ENCODE measurements at regions not wholly inside any gene's neighbourhood (a gene's known extent, or its start where the extent isn't known, plus 50 kb on each side); places are given as distances from the start of the nearest gene placed in this dataset.
"Not testable (repeated sequence)": the region's sequence is repeated elsewhere in the genome, so short reads cannot be mapped to it uniquely, and the experiment has no call there.

DNA sequence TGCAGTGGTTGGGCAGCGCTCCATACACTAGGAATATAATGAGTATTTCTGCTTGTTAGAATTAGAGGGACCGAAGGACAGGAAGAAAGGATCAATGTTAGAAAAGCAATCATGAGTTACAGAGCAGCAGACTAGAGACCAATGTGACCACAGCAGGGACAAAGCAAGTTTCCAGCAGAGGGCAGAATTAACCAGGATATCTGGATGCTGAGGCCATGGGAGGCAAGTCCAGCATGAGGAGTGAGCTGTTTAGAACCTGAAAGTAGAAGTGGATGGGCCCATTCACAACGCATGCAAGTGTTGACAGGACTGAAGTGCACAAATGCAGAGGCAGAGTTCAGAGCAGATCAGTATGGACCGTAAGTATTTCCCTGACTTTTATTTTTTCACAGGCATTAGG, 910.4 kb upstream of the GYPC start:
- no peak for DNase-seq

DNA sequence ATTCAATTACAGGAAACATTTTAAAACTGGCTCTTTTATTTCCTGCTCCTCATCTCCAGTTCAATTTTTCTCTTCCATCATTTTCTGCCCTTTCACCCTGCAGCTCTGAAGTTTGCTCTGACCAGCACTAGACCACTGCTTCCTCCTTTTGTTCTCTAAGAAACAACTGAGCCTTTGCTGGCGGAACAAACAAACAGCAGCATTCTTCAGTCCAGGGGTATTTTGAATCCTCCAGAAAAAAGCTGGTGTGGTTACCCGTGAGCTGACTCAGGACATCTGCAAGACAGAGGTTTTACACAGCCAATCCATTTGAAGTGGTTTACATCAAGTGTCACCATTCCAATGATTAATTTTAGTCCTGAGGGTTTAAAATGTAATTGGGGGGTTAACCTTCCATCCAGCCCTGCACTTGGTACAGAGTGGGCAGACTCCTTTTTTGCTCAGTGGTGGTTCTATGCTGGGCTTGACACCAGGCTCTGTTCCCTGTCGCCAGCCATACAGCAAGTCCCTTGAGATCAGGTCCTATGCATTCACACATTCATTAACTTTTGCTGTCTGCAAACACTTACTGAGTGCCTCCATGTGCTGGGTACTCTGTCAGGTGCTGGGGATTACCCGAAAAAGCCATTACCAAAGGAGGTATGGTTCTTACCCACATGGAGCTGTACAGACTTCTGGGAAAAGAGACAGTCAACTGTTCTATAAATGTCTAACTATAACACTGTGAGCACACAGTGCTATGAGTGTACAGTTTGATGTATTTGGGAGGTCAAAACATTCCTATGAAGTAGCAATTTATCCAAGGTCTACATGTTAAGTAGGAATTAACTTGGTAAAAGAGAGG, 909.4 kb upstream of the GYPC start:
- no peak for DNase-seq

DNA sequence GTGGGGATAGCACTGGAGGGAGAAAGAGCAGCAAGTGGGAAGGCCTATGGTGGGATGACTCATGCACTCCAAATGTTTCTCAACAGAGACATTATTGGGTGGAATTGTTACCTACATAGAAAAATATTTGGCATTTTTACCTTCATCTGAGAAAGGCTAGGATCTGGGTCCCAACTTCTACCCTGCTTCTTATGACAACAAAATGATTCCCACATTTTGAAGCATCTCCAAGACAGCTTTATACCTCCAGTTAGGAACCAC, 908.9 kb upstream of the GYPC start:
- DNase-seq, result no peak

DNA sequence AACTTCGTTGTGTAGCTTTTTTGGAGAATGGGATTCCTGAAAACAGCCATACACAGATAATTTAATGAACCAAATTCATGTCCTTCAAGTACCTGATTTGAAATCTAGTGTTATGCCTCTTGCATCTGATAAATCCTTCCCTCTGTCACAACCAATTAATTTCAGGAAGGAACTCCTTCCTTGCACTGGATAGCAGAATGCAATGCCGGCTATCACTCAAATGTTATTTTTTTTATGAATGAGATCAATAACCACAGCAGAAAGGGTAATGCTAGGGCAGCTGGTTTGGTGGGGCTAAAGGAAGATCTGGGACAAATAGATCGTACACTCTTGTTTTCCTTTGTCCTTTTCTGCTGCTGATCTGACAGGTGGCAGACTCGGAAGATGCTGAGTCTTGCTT, 899.5 kb upstream of the GYPC start:
- DNase-seq, result no peak

DNA sequence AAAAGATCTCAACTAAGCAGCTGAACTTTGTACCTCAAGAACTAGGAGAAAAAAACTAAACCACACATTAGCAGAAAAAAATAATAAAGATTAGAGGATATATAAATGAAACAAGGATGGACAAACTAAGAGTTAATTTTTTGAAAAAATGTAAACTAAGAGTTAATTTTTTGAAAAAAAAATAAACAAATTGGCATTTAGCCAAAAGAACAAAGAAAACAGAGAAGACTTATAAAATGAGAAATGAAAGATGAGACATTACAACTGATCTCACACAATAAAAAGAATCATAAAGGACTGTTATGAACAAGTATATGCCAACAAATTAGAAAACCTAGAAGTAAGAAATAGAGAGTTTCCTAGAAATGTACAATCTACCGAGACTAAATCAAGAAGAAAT, 859.2 kb upstream of the GYPC start:
- no peak for DNase-seq

DNA sequence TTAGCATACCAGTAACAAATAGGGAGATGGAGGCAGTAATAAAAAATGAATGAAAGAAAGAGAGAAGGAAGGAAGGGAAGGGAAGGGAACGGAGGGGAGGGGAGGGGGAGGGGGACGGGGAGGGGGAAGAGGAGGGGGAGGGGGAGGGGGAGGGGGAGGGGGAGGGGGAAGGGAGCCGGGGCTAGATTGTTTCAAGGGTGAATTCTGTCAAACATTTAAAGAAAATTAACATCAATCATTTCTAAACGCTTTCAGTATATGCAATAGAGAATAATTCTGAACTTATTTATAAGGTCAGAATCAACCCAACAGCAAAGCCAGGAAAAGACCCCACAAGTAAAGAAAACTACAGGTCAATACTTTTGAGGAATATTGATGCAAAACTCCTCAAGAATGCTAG, 858.8 kb upstream of the GYPC start:
- DNase-seq, result no peak

DNA sequence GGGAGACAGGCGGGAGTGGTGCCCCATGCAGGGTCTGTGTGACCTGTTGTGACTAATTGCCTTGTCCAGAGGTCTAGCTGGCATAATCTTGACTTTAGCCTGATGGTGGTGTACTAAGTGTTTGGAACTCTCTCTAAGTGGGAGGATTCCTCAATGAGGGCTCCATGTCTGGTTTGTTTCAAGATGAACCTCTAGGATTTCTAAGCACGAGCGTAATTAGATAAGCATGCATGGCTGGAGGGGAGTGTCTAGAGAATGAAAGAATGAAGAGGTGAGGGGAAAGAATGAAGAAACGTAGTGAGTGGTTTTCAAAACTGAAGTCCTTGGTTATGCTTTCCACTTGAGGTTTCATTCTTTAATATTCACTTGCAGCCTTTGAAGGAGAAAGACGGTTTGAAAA, 833.2 kb upstream of the GYPC start:
- DNase-seq, result no peak

DNA sequence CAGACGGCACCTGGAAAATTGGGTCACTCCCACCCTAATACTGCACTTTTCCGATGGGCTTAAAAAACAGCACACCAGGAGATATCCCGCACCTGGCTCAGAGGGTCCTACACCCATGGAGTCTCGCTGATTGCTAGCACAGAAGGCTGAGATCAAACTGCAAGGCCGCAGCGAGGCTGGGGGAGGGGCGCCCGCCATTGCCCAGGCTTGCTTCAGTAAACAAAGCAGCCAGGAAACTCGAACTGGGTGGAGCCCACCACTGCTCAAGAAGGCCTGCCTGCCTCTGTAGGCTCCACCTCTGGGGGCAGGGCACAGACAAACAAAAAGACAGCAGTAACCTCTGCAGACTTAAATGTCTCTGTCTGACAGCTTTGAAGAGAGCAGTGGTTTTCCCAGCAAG, 830.2 kb upstream of the GYPC start:
- DNase-seq, result not testable (repeated sequence)

DNA sequence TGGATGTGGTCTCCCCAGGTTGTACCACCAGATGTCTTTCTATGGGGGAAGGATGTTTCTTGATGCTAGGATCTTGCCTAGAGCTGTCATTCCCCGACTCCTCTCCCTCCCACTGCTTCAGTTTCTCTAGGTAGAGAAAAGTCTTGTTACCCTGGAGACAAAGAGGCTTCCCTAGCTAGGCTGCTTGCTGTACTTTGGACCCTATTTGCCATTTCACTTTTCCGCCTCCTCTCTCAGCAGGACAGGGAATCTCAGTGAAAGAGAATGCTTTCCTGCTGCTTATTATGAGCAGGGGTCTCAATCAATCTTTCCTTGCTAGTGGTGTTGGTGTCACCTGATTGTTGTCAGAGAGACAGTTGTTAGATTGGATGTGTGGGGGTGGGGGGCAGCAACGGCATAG, 818.8 kb upstream of the GYPC start:
- no peak for DNase-seq

DNA sequence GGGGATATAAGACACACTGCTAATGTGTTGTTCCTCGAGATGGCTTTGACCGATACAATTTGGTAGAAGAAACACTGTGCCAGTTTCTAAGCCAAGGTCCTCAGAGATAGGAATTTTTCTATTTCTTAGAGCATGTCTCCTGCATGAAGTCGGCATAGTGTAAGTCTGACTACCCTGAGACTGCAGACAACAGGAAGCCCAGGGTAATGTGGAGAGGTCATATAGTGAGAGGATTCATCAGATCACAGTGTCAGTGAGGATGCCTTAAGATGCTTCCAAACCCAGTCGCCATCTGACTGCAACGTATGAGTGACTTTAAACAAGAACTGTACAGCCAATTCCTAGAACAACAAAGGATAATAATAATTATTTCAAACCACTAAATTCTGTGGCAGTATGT, 818.3 kb upstream of the GYPC start:
- DNase-seq, result no peak

DNA sequence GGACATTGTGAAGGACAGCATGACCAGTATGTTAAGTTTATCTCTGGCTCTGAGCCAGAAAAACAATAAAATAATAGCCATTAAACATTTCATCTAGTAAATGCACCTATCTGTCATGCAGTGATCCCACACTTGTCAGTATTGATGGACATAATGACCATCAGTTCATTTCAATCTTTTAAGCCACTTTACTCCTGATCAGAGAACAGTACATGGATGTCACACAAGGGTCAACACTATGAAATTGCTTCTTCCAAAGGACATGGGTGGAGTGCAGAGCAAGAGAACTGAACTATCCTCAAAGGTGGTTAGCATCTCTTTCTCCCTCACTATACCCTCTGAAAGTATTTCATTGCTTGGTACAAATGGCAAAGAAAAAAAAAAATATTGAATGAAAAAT, 816.0 kb upstream of the GYPC start:
- no peak for DNase-seq

DNA sequence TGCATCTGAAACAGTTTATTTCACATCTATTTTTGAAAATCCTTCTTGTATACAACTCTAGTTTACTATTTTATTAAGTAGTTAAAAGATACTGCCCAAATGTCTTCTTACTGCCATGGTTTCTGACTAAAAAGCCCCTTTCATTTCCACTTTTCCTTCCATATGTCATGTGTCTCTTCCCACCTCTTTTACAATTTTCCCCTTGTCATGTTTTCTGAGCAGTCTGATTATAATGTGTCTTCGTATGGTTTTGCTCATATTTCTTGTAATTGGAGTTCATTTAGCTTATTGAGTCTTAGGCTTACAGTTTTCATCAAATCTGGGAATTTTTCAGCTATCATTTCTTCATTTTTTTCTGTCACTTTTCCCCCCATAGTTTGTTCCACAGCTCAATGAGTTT, 813.9 kb upstream of the GYPC start:
- no peak for DNase-seq

DNA sequence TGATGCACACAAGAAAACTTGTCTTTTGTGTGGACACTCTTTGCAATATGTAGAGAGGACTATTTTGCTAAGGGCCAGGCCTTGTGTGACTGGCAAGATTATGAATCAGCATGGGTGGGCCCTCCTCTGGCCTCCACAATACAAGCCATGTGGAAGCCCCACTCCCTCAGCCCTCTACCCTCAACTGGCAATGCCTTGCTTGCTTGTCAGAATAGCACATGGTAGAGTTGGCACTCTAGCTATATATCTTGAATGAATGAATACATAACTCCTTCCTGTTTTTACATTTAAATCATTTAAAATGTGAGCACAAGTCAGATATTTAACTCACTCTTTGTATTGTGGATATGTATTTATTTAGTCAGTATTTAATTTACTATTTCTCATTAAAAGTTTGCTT, 805.4 kb upstream of the GYPC start:
- no peak for DNase-seq

DNA sequence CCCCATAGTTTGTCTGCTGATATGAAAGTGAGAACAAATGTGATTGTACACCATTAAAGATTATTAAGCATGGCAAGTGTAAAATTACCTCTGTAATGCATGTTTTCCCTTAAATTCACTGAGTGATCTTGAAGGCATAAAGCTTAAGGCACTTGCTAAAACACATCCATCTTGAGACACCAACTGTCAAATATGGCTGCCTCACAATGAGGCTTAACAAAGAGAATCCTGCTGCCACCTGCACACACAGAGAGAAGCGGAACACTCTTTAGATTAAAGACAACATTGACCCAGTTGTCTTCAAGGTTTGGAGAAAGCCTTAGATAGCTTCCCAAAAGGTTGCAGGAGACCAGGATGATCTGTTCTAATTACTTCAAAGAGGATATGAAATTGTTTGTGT, 803.6 kb upstream of the GYPC start:
- DNase-seq, result no peak

DNA sequence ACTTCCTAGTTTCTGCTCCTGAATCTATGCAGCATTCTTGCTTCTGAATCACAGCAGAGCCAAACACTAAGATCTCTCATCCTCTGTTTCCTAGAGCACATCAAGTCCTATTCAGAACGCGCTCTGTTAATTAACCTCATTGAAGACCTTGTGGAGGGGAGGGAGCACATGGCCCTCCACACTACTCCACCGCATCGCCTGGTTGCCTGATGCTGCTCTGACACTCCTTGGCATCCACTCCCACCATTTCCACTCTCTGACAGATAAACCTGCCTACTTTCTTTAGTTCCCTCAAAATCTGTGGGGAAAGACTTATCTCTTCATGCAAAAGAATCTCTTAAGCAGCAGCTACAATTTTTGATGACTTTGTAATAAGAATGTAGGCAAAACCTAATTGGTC, 802.3 kb upstream of the GYPC start:
- DNase-seq, result no peak

DNA sequence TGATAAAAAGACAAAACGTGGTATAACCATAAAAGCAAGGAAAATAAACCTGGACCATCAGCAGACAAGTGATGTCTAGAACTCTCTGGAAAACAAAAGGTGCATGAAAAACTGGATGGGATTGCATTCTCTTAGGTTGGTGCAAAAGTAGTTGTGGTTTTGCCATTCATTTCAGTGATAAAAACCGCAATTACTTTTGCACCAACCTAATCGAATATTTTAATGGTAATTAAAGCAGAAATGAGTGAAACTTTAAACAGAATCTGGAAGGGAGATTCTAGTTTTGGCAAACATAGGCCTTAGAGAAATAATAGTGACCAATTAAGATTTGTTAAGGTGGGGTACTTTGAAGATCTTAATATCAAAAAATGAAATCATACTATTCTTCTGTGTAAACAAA, 800.8 kb upstream of the GYPC start:
- no peak for DNase-seq

DNA sequence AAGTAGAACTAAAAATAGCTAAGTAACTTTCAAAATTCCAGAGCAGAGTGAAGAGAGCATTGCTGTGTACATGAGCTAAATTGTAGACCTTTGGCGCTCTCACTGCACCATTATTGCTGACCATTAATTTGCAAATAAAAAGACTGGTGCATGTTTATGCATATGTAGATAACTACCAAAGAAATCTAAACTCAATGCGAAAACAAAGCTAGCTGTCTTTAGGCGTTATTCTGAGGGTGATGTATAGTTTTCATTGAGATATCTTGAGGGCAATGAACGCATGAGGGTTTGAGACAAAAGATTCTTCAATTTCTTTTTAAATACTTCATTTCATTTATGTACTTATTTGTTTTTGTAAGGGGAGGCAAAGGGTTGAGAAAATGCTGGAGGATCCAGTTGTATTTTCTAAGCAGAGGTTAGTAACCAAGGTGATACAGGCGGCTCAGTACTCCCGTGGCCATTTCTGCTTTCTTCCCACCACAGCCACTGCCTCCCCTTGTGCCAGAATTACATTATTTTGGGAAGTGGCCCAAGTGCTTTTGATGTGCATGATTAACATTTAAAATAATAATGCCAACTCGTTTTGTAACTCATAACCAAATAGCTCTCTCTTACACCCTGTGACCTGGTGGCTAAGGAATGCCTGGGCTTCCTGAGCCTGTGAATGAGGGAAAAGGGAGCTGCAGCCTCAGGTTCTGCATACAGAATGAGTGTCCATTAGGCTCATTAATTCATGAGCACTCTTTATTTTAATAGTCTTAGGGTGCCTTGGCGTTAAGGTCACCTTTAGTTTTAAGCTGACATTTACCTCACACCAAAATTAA, 797.8 kb upstream of the GYPC start:
- DNase-seq, result no peak

DNA sequence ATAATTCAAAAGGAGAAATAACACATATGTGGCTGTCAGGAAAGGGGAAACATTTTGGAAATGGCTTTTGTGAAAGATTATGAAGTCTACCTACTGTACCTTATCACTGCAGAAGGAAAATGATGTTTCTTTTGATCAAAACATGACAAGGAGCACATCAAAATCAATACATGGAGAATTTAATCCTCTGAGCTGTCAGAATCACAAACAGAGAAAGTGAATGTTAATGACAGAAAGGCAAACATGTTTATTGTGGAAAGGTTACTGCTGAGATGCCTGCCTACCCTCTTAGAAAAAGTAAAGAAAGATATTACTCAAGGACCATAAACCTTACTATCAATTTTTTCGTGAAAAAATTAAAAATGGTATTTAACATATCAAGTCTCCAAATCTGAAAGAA, 794.5 kb upstream of the GYPC start:
- DNase-seq, result no peak

DNA sequence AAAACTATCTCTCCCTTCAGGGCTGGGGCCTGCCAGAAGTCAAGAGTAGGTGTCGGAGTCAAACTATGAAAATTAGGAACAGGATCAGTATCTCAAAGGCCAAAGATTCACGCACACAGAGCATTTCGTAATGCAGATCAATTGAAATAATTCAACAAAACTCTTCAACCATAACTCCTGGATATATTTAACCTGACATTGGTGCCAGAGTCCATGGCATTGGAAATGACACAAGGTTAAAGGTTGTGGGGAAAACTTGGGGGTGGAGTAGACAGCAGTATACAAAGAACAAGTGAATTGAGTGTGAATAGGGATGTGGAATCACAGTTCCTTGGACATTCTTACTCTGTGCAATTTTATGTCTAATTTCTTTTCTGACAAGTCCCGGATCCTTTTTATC, 788.0 kb upstream of the GYPC start:
- DNase-seq, result no peak

DNA sequence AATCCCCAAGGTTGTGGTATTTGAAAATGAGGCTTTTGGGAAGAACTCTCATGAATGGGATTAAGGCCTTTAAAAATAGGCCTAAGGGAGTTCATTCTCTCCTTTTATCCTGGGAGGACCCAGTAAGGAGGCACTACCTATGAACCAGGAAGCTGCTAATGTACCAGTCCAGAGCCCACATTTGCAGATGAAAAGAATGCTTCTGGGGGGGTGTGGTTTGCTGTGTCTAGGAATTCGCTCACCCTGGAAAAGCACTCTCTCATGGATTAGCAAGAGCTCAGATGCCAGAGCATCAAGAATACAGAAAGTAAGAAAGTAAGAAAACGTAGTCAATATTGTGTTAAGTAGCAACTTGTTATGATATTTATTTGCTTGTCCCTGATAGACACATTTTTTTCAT, 785.7 kb upstream of the GYPC start:
- no peak for DNase-seq

DNA sequence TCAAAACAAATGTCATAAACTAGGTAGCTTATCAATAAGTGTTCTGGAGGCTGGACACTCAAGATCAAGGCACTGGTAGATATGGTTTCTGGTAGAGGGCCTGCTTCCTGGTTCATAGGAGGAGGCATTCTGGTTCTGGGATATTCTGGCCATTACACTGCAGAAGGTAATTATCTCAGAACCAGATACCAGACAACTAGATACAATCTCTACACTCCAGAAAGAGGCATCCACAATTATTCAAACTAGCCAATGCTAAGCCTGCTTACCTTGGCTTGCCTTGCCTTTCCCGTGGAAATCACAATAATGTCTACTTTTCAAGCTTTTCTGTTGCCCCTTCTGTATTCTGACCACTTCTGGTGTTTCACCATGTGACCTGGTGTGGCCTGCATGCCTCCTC, 785.2 kb upstream of the GYPC start:
- DNase-seq, result no peak

DNA sequence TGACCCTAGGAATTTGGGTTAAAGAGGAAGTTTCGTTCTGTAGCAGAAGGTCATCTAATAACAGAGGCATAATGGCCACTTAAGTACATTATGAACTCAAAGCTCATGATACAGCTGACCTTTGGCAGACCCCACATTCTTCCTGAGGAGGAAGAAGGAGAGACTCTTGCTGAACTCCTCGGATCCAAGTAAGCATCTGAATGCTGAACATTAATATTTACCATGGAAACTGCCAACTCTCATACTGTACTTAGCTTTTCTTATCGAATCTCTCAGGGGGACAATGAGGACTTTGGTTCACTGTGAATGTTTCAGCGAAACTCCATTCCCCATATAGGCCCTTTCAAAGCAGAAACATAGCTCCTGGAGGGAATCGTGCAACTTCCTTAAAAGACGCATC, 781.4 kb upstream of the GYPC start:
- DNase-seq, result no peak

DNA sequence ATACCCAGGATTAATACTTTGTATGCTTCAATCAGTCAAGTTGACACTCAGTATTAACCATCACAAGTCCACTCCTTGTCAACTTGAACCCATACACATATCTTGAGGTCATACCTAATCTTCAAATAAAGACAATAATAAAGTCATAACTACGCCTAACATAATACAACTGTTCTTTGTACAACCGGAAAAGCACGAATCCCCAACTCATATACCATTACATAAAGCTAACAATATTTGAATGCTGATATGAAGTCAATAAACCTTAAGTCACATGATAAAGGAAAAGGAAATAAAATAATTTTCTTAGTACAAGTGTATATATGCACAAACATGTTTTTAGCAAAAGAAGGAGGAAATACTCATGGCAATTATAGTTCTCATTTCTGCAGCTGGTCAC, 770.6 kb upstream of the GYPC start:
- no peak for DNase-seq

DNA sequence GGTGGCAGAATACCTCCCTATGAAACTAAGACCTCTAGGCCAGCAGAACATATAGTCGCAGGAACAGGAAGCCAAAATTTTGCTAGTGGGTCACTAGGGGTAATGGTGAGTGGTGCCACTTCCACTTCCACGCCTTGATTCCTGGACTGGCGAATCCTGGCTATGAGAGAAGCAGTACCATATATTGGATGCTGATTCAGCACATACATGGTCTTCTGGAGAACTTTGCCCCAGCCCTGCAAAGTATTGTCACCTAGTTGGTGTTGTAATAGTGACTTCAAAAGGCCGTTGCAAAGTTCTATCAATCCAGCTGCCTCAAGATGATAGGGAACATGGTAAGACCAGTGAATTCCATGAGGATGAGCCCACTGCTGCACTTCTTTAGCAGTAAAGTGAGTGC, 769.8 kb upstream of the GYPC start:
- no peak for DNase-seq

DNA sequence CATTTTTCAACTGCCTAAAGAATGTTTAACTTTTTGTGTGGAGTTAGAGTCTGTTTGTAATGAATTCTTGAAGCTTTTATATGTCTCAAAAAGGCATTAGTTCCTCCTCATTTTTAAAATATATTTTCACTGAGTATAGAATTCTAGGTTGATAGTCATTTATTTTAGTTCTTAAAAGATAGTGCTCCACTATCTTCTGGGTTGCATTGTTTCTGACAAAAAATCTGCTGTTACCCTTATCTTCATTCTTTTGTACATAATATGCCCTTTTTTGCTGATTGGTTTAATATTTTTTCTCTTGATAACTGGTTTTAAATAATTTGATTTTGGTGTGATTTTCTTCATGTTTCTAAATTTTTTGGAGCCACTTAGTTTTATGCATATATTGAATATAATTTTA, 754.7 kb upstream of the GYPC start:
- no peak for DNase-seq

Data from activated naive CD4-positive, alpha-beta T cell treated with anti-CD3 and anti-CD28 coated beads, Interleukin-2, amount 50 U/mL, for 16 hours (primary cell).